ENCODE measurements at regions not wholly inside any gene's neighbourhood (a gene's known extent, or its start where the extent isn't known, plus 50 kb on each side); places are given as distances from the start of the nearest gene placed in this dataset.
A peak's percentile ranks its signal among the peaks of the same experiment; 100 is the strongest.
"Not testable (repeated sequence)": the region's sequence is repeated elsewhere in the genome, so short reads cannot be mapped to it uniquely, and the experiment has no call there.

DNA sequence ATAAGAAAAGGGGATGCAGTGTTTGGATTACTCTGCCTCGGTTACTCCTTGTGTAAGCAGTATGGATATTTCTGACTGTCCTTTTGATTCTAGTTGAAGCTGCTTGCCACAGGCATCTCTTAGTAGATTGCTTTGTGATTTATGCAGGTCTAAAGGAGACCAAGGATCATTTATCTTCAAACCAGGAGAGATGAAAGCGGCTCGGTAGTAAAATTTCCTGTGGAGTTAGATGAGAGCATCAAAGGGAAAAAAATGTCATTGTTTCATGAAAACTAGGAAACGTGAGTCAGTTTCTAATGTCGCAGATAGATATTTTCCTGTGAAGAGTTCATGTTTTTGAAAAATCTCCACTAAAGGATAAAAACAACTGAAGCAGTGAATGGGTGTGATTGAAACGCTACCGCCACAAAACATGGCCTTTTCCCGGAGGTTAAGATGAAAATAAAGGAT, 254.0 kb upstream of the TBL1XR1 start:
- intact Hi-C loops (cut with DNase I): loop anchor here in 1 of 10 donors (10.0 kb wide), 1 partner anchor 257 kb away; the partner anchor contains the start of gene TBL1XR1
- Histone ChIP-seq H3K9me3 (no peaks in the 10 kb centered on the region), H3K27me3 (no peaks in the 10 kb centered on the region), H3K4me1 (peaks cover 3 to 59% (median 12%) of the 10 kb centered on the region in 12 donors), H3K27ac (peak overlapping the region in 5 of 12 donors; percentile 1 to 79 (median 17)), H3K36me3 (no peaks in the 10 kb centered on the region), H3K4me3 (no peak overlapping the region)
- 64 to 70% (median 66%) methylated on average over 8 of the region's 8 CpGs for WGBS, 4 donors
- TF ChIP-seq CTCF (IDR thresholded peaks at IDR 0.05) (no peak), POLR2A (IDR thresholded peaks at IDR 0.05) (no peak)
- DNase-seq: no peak
- ATAC-seq: no peak

DNA sequence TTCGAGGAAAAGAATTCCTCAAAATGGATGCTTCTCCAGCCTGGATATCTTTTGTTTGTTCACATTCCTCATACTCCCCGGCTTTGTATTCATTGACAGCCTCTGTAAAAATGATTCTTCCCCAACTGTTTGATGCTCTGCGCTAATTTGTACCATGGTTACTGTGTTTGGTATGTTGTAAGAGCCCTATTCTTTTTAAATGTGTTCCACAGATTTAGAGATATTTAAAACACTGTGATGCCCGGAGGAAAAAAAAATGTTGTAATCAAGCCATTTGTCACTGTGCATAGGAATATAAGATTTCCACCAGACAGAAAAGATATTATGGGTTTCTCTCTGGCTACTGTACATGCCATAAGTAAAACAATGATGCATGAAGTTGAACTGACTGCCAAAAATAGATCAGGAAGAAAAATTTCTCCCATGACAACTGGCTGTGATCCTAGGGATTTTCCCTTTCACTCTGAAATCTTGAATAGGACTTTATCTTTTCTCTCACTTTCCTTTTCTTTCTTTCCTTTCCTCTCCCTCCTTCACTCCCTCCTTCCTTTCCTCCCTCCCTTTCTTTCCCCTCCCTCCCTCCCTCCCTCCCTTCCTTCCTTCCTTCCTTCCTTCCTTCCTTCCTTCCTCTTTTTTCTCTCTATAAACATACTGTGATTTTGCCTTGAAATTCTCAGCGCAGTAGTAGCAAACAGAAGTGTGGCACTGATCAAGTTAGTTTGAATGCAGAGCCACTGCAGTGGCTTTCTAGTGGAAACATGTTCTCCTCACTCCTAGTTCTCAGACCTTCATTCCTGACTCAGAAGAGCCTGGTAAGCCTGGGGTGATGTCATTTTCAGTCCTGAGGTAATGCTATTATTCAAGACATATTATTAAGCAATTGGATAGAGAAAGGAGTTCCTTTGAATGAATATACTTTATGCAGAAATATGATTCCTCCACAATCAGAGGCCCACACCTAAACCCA, 254.9 kb upstream of the TBL1XR1 start:
- H3K36me3 ChIP-seq: no peaks in the 10 kb centered on the region
- peak in 3 of 4 donors; percentile 58 to 86 (median 60) for ATAC-seq
- intact Hi-C loops (cut with DNase I): loop anchor here in 1 of 10 donors (10.0 kb wide), 1 partner anchor 257 kb away; the partner anchor contains the start of gene TBL1XR1
- H3K27me3 ChIP-seq: no peaks in the 10 kb centered on the region
- no peak for TF ChIP-seq CTCF (IDR thresholded peaks at IDR 0.05)
- TF ChIP-seq POLR2A (IDR thresholded peaks at IDR 0.05): no peak
- WGBS, 4 donors: 33 to 49% (median 39%) methylated on average over 5 of the region's 5 CpGs
- H3K4me3 ChIP-seq: no peak overlapping the region
- peaks cover 0 to 3% (median 0%) of the 10 kb centered on the region in 12 donors for H3K9me3 ChIP-seq
- no peak for DNase-seq
- peaks cover 3 to 53% (median 12%) of the 10 kb centered on the region in 12 donors for H3K4me1 ChIP-seq
- H3K27ac ChIP-seq: peak overlapping the region in 7 of 12 donors; percentile 1 to 79 (median 24)

DNA sequence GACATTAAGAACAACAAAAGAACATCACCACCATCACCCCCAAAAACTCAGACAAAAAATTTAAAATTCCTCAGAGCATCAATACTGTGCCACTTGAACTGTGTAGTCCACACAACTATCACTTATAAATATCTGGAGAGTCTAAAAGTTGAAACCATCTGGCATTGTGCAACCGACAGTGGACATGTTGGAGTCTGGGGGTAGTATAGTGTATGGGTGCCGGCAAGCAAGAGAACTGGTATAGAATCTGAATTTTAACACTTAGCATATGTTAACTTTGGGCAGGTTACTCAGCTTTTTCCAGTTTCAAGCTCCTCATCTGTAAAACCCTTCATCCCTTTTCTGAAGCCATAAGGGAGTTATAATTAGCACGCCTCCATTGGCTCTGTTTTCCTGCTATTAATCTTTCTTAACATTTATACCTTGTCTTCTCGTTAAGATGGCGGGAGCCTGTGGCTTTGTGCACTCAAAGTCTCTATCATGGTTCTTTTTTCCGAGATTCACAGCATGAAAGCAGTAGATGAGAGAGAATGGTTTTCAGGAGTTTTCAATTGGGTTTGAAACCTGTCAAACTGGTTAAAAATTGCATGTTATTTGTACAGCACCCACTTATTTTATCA, 255.7 kb upstream of the TBL1XR1 start:
- H3K27ac ChIP-seq: peak overlapping the region in 2 of 12 donors; percentile 24 to 79
- TF ChIP-seq POLR2A (IDR thresholded peaks at IDR 0.05): no peak
- H3K4me3 ChIP-seq: no peak overlapping the region
- H3K27me3 ChIP-seq: no peaks in the 10 kb centered on the region
- ATAC-seq: peak in 1 of 4 donors; percentile 35
- peaks cover 0 to 9% (median 0%) of the 10 kb centered on the region in 12 donors for H3K9me3 ChIP-seq
- H3K4me1 ChIP-seq: peaks cover 3 to 47% (median 12%) of the 10 kb centered on the region in 12 donors
- no peaks in the 10 kb centered on the region for H3K36me3 ChIP-seq
- WGBS, 4 donors: 91 to 96% (median 94%) methylated on average over 6 of the region's 6 CpGs
- no peak for DNase-seq
- intact Hi-C loops (cut with DNase I): loop anchor here in 1 of 10 donors (10.0 kb wide), 1 partner anchor 258 kb away; the partner anchor contains the start of gene TBL1XR1

DNA sequence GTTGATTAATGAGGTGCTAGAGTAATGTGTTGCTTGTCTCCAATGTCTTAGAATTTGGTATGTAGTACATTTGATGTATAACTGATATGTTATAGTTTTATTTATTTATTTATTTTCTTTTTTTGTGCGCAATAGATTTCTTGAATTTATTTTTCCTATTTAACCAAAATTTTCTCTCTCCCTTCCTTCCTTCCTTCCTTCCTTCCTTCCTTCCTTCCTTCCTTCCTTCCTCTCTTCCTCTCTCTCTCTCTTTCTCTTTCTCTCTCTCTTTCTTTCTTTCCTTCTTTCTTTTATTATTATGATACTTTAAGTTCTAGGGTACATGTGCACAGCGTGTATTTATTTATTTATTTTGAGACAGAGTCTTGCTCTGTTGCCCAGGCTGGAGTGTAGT, 256.2 kb upstream of the TBL1XR1 start:
- 97 to 100% (median 98%) methylated on average over 2 of the region's 2 CpGs for WGBS, 4 donors
- TF ChIP-seq CTCF (IDR thresholded peaks at IDR 0.05): no peak
- no peak for TF ChIP-seq POLR2A (IDR thresholded peaks at IDR 0.05)
- Histone ChIP-seq H3K4me3 (no peak overlapping the region), H3K36me3 (no peaks in the 10 kb centered on the region), H3K27ac (peak overlapping the region in 1 of 12 donors; percentile 79), H3K4me1 (peaks cover 3 to 45% (median 12%) of the 10 kb centered on the region in 12 donors), H3K27me3 (no peaks in the 10 kb centered on the region), H3K9me3 (peaks cover 0 to 14% (median 0%) of the 10 kb centered on the region in 12 donors)
- no peak for DNase-seq
- no peak for ATAC-seq
- intact Hi-C loops (cut with DNase I): loop anchor here in 1 of 10 donors (10.0 kb wide), 1 partner anchor 259 kb away; the partner anchor contains the start of gene TBL1XR1

GRCh38 chr3:177457204-177457603, 259.9 kb upstream of the TBL1XR1 start:
- intact Hi-C loops (cut with DNase I): loop anchor here in 1 of 10 donors (10.0 kb wide), 1 partner anchor 262 kb away; the partner anchor contains the start of gene TBL1XR1
- peaks cover 0 to 32% (median 17%) of the 10 kb centered on the region in 12 donors for H3K4me1 ChIP-seq
- WGBS, 4 donors: 96 to 100% (median 99%) methylated on average over 1 of the region's 1 CpG
- DNase-seq, H3K27me3 ChIP-seq, H3K4me3 ChIP-seq, ATAC-seq, H3K36me3 ChIP-seq: not testable (repeated sequence)
- peaks cover 0 to 17% (median 0%) of the 10 kb centered on the region in 12 donors for H3K9me3 ChIP-seq
- H3K27ac ChIP-seq: peak overlapping the region in 1 of 12 donors; percentile 76

Data from heart left ventricle (tissue), 16 donors.